Gastrocnemius medialis (tissue), 4 donors: ENCODE measurements at regions not wholly inside any gene's neighbourhood (a gene's known extent, or its start where the extent isn't known, plus 50 kb on each side); places are given as distances from the start of the nearest gene placed in this dataset.

Experiments used
- POLR2A ChIP-seq, 2 donors: fragments of 450-650 bp; IDR thresholded peaks; one replicate each; pipeline ENCODE4 v1.6.1; 2017; ENCODE audit warnings: antibody characterized with exemption in 2 of 2, mild to moderate bottlenecking in 2 of 2, moderate library complexity in 2 of 2
- TF ChIP-seq, protein P1 (sequence below), 5 experiments: fragments of 450-650 bp in 3 of 5; fragments of 200-600 bp in 2 of 5; sonication (generic) in 2 of 5; IDR thresholded peaks in 4 of 5; conservative IDR thresholded peaks in 1 of 5; 1 replicate in 4 of 5; 2 replicates in 1 of 5; pipeline ENCODE4 v1.5.1; 2016 to 2019; ENCODE audit warnings: antibody characterized with exemption in 5 of 5, mild to moderate bottlenecking in 3 of 5, moderate library complexity in 3 of 5

- TF ChIP-seq, protein P1, sequence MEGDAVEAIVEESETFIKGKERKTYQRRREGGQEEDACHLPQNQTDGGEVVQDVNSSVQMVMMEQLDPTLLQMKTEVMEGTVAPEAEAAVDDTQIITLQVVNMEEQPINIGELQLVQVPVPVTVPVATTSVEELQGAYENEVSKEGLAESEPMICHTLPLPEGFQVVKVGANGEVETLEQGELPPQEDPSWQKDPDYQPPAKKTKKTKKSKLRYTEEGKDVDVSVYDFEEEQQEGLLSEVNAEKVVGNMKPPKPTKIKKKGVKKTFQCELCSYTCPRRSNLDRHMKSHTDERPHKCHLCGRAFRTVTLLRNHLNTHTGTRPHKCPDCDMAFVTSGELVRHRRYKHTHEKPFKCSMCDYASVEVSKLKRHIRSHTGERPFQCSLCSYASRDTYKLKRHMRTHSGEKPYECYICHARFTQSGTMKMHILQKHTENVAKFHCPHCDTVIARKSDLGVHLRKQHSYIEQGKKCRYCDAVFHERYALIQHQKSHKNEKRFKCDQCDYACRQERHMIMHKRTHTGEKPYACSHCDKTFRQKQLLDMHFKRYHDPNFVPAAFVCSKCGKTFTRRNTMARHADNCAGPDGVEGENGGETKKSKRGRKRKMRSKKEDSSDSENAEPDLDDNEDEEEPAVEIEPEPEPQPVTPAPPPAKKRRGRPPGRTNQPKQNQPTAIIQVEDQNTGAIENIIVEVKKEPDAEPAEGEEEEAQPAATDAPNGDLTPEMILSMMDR (IDR thresholded peaks at IDR 0.05 in 4 of 5, conservative IDR thresholded peaks at IDR 0.05 in 1 of 5): no peak
- no peak for TF ChIP-seq POLR2A (IDR thresholded peaks at IDR 0.05)
These were observed 417.7 kb upstream of the CELF2 start for GRCh38 chr10:10600004-10600403.
